ENCODE measurements at regions not wholly inside any gene's neighbourhood (a gene's known extent, or its start where the extent isn't known, plus 50 kb on each side); places are given as distances from the start of the nearest gene placed in this dataset.

DNA sequence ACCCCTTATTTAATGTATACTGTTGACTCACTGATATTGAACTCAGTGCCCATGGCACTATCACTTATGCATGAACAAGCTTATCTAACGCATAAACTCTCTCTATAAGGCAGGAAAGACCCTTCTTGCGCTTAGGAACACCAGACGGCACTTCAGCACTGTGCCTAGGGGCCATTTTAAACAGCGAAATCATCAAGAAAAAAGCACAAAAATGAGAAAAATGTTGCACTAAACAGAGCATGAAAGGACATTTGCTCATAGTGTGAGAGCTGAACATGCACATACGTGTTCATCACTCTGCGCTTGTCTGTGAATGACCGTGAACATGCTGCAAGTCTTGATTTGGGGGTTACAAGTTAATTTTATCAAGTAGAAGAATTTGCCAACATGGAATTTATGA is 109.6 kb downstream of the WDR11 start:
- Mint-ChIP-seq H3K4me3 (no peak overlapping the region), H3K27ac (ENCODE audit: unreplicated experiment) (no peak overlapping the region), H3K4me1 (peaks cover 10% of the 10 kb centered on the region)

DNA sequence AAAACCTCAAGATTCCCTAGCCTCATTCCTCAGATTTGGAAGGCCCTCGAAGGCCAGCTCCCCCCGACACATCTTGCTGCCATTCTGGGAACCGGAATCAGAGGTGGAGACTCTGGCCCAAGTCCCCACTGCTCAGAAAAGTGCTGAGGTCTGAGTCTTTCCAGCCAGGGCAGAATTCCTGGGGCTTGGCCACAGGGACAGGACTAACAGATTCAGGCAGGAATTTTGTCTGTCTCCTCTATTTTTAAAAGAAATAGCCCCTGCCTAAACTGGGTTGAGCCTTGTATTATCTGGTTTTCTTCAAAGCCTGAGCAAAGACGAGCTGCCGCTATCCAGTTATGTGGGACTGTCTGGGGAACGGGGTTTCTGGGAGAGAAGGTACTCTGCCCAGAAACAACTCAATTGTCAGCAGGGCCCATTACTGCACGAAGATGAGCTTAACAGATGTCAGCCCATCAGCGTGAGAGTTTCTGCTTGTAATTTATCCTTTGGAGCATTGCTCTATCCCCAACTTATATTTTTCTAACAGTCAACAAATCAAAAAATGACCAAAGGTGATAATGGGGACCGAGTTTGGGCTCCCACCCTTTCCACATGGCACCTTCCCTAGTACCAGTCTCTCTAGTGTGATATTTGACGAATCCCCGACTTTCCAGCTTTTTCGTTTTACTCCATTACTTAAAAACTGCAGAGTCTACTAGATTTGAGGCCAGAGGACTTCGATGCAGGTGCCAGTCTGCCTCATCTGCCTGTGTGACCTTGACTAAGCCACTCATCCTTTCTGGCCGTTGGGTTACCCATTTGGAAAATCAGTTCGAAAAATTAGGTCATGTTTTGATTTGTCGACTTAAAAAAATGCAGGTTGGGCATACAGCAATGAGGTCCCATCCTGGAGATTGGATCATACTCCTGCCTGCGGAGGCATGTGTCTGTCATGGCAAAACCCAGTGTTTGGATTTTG is 110.9 kb downstream of the WDR11 start:
- Mint-ChIP-seq H3K4me1 (peaks cover 10% of the 10 kb centered on the region), H3K9me3 (no peaks in the 10 kb centered on the region), H3K27me3 (ENCODE audit: low read depth) (peaks cover 13% of the 10 kb centered on the region), H3K4me3 (no peak overlapping the region), H3K36me3 (ENCODE audit: low read depth) (no peaks in the 10 kb centered on the region), H3K27ac (ENCODE audit: unreplicated experiment) (no peak overlapping the region)
- DNase-seq (ENCODE audit: low read depth, low spot score): no peak
- TF ChIP-seq, protein P1, sequence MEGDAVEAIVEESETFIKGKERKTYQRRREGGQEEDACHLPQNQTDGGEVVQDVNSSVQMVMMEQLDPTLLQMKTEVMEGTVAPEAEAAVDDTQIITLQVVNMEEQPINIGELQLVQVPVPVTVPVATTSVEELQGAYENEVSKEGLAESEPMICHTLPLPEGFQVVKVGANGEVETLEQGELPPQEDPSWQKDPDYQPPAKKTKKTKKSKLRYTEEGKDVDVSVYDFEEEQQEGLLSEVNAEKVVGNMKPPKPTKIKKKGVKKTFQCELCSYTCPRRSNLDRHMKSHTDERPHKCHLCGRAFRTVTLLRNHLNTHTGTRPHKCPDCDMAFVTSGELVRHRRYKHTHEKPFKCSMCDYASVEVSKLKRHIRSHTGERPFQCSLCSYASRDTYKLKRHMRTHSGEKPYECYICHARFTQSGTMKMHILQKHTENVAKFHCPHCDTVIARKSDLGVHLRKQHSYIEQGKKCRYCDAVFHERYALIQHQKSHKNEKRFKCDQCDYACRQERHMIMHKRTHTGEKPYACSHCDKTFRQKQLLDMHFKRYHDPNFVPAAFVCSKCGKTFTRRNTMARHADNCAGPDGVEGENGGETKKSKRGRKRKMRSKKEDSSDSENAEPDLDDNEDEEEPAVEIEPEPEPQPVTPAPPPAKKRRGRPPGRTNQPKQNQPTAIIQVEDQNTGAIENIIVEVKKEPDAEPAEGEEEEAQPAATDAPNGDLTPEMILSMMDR (conservative IDR thresholded peaks at IDR 0.05): no peak

More for the DNA sequence above, 109.6 kb downstream of the WDR11 start:
- DNase-seq (ENCODE audit: low read depth, low spot score): no peak
- no peaks in the 10 kb centered on the region for H3K36me3 Mint-ChIP-seq (ENCODE audit: low read depth)
- TF ChIP-seq, protein P1 (conservative IDR thresholded peaks at IDR 0.05): no peak
- H3K27me3 Mint-ChIP-seq (ENCODE audit: low read depth): peaks cover 12% of the 10 kb centered on the region
- H3K9me3 Mint-ChIP-seq: no peaks in the 10 kb centered on the region

DNA sequence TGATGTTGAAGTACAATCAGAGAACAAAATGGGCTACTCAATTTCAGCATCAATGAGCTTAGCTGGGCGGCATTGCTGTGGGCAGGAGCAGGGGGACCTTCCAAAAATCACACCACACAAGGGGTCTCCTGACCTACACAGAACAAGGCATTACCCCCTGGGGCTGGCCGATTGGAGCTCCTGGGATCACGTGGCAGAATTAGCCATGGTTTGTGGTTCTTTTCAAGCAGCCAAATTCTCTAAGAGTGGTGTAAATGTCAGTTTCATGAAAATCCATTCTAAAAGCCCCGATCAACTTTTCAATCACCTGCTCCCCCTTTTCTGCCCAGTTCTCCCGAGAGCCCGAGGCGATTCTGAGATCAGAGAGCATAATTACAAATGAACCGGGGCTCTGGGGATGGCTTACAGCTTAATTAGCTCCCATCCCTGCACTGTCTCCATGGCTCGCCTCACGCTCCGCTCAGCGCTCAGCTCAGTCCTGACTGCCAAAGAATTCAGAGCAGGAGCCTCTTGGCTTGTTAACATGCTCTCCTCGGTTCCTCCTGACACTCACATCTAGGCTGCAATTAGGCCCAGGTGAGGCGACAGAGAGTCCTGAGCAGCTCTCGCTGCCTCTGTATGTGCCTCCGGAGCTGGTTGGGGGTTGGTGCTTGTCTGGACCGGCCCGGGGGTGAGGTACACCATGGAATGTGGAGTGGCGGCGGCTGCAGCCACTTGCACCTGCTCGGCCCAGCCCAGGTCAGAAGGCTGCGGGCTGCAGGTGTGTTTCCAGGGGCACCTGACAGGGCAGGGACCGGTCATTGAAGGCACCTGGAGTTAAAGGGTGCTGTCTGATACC is 111.8 kb downstream of the WDR11 start:
- H3K27ac Mint-ChIP-seq (ENCODE audit: unreplicated experiment): no peak overlapping the region
- TF ChIP-seq, protein P1 (conservative IDR thresholded peaks at IDR 0.05): no peak
- no peaks in the 10 kb centered on the region for H3K9me3 Mint-ChIP-seq
- H3K27me3 Mint-ChIP-seq (ENCODE audit: low read depth): peaks cover 13% of the 10 kb centered on the region
- H3K4me1 Mint-ChIP-seq: peaks cover 10% of the 10 kb centered on the region
- H3K36me3 Mint-ChIP-seq (ENCODE audit: low read depth): no peaks in the 10 kb centered on the region
- no peak for DNase-seq (ENCODE audit: low read depth, low spot score)
- no peak overlapping the region for H3K4me3 Mint-ChIP-seq

DNA sequence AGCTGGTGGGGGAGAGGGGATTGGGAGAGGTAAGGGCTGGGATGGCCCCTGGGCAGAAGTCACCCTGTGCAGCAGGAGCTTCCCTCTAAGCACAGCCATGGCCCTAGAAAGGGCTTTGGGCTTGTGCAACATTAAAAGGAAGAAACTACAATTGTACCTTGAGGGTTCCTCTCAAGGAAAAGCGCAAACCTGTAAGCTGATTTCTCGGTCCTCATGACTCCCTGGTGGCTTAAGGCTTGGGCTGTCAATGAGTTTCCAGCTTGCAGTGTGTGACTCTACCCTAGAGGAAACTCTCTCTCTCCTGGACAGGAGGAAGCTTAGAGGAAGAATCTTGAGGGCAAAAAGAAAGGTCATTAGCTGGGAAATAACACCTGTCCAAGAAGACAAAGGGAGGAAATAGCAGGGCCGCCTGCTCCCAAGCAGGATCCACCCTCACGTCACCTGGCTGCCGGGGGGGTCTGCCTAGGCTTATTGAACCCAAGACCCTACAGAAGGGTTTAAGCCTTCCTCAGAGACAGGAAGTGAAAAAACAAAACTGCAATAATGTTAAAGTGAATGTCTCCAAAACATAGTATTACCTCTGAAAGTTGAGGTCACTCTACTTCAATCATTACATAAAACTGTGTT is 112.5 kb downstream of the WDR11 start:
- H3K36me3 Mint-ChIP-seq (ENCODE audit: low read depth): no peaks in the 10 kb centered on the region
- H3K4me3 Mint-ChIP-seq: no peak overlapping the region
- H3K9me3 Mint-ChIP-seq: no peaks in the 10 kb centered on the region
- peaks cover 13% of the 10 kb centered on the region for H3K27me3 Mint-ChIP-seq (ENCODE audit: low read depth)
- H3K27ac Mint-ChIP-seq (ENCODE audit: unreplicated experiment): no peak overlapping the region
- H3K4me1 Mint-ChIP-seq: peaks cover 10% of the 10 kb centered on the region
- TF ChIP-seq, protein P1 (conservative IDR thresholded peaks at IDR 0.05): no peak
- DNase-seq (ENCODE audit: low read depth, low spot score): no peak

DNA sequence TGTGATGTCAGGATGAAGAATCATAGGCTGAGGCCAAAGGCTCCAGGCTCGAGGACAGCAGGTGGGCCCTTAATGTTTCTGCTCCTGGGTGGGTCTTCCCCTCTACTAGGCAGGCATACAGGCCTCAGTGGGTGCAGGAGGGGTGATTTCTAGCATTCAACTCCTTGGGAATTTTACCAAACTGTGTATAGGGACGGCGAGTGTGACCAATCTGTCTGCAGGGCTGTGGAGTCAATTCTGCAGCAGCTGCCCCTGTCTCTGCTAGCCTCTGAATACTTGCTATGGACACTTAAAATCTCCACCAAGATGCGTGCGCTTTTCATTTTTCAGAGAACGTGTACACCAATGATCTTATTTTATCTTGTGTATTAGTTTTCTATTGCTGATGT is 115.5 kb downstream of the WDR11 start:
- DNase-seq (ENCODE audit: low read depth, low spot score): no peak
- Mint-ChIP-seq H3K27ac (ENCODE audit: unreplicated experiment) (no peak overlapping the region), H3K4me1 (peaks cover 10% of the 10 kb centered on the region), H3K9me3 (no peaks in the 10 kb centered on the region), H3K36me3 (ENCODE audit: low read depth) (no peaks in the 10 kb centered on the region), H3K4me3 (no peak overlapping the region), H3K27me3 (ENCODE audit: low read depth) (peaks cover 17% of the 10 kb centered on the region)
- TF ChIP-seq, protein P1 (conservative IDR thresholded peaks at IDR 0.05): no peak
